Caki2 (cell line): ENCODE measurements at regions not wholly inside any gene's neighbourhood (a gene's known extent, or its start where the extent isn't known, plus 50 kb on each side); places are given as distances from the start of the nearest gene placed in this dataset.
"Not testable (repeated sequence)": the region's sequence is repeated elsewhere in the genome, so short reads cannot be mapped to it uniquely, and the experiment has no call there.

Experiments used
- DNase-seq: peaks from one replicate; pipeline ENCODE4 v3.0.0-alpha.2; 2015; ENCODE audit warnings: low read depth
- in situ Hi-C: cut with HindIII; loops from 2 replicates; pipeline ENCODE4 v1.10.0; 2016; ENCODE audit warnings: low sequenced_read_pairs, low pct_unique_long_range_greater_than_20kb, mixed read lengths

GRCh38 chr16:9657641-9658040 is 524.6 kb downstream of the GRIN2A start:
- DNase-seq = no peak
- in situ Hi-C loops = no loop called here

- no peak for DNase-seq
- in situ Hi-C loops = no loop called here
Measured at GRCh38 chr16:9658164-9658563, 524.1 kb downstream of the GRIN2A start.

- DNase-seq = no peak
- in situ Hi-C loops = no loop called here
Measured at GRCh38 chr16:9658586-9658985, 523.6 kb downstream of the GRIN2A start.

- DNase-seq = no peak
- in situ Hi-C loops = no loop called here
Measured at GRCh38 chr16:9660898-9661297, 521.3 kb downstream of the GRIN2A start.

GRCh38 chr16:9661336-9662017 is 520.8 kb downstream of the GRIN2A start:
- in situ Hi-C loops = no loop called here
- no peak for DNase-seq

GRCh38 chr16:9663588-9663987 is 518.6 kb downstream of the GRIN2A start:
- in situ Hi-C loops = no loop called here

GRCh38 chr16:9665851-9666271 is 516.4 kb downstream of the GRIN2A start:
- DNase-seq = no peak
- in situ Hi-C loops = no loop called here

More at GRCh38 chr16:9663588-9663987, 518.6 kb downstream of the GRIN2A start:
- no peak for DNase-seq

GRCh38 chr16:9666834-9667480 is 515.3 kb downstream of the GRIN2A start:
- in situ Hi-C loops = no loop called here
- DNase-seq = no peak

- in situ Hi-C loops = no loop called here
- DNase-seq = no peak
Measured at GRCh38 chr16:9670033-9670432, 512.2 kb downstream of the GRIN2A start.

- in situ Hi-C loops, DNase-seq: not testable (repeated sequence)
Measured at GRCh38 chr16:9670616-9671015, 511.6 kb downstream of the GRIN2A start.

GRCh38 chr16:9676560-9677300 is 505.5 kb downstream of the GRIN2A start:
- in situ Hi-C loops = not testable (repeated sequence)

GRCh38 chr16:9677301-9677653 is 505.0 kb downstream of the GRIN2A start:
- DNase-seq = no peak
- in situ Hi-C loops = no loop called here

More at GRCh38 chr16:9676560-9677300, 505.5 kb downstream of the GRIN2A start:
- not testable (repeated sequence) for DNase-seq

GRCh38 chr16:9679213-9679767 is 502.9 kb downstream of the GRIN2A start:
- in situ Hi-C loops = no loop called here
- DNase-seq = no peak

GRCh38 chr16:9680019-9680655 is 502.1 kb downstream of the GRIN2A start:
- in situ Hi-C loops = no loop called here
- no peak for DNase-seq

- no peak for DNase-seq
- in situ Hi-C loops = no loop called here
Measured at GRCh38 chr16:9680968-9681367, 501.3 kb downstream of the GRIN2A start.

- in situ Hi-C loops = no loop called here
- DNase-seq = no peak
Measured at GRCh38 chr16:9681508-9681907, 500.7 kb downstream of the GRIN2A start.

GRCh38 chr16:9682320-9682719 is 499.9 kb downstream of the GRIN2A start:
- DNase-seq = no peak
- in situ Hi-C loops = no loop called here

- in situ Hi-C loops = no loop called here
- no peak for DNase-seq
Measured at GRCh38 chr16:9683677-9684076, 498.6 kb downstream of the GRIN2A start.
